NCI-H1436 (cell line): ENCODE measurements at regions not wholly inside any gene's neighbourhood (a gene's known extent, or its start where the extent isn't known, plus 50 kb on each side); places are given as distances from the start of the nearest gene placed in this dataset.
A peak's percentile ranks its signal among the peaks of the same experiment; 100 is the strongest.

Experiments used
- DNase-seq: peaks from one replicate; lab custom pipeline; 2025; lab: John Stamatoyannopoulos, UW

GRCh38 chr5:71865665-71866320, 146.7 kb downstream of the CARTPT start:
- no peak for DNase-seq

- no peak for DNase-seq
These were observed 153.3 kb downstream of the CARTPT start for GRCh38 chr5:71872311-71872864.

GRCh38 chr5:71873191-71873591, 154.1 kb downstream of the CARTPT start:
- peak; percentile 37 for DNase-seq

- DNase-seq = no peak
These were observed 155.4 kb downstream of the CARTPT start for GRCh38 chr5:71874521-71874920.

- no peak for DNase-seq
These were observed 158.4 kb downstream of the CARTPT start for GRCh38 chr5:71877511-71877910.

GRCh38 chr5:71880536-71880935, 161.5 kb downstream of the CARTPT start:
- DNase-seq = no peak

GRCh38 chr5:71882826-71883741, 164.0 kb downstream of the CARTPT start:
- DNase-seq = no peak

- DNase-seq = no peak
These were observed 164.6 kb downstream of the CARTPT start for GRCh38 chr5:71883742-71884103.

GRCh38 chr5:71884926-71885325, 165.9 kb downstream of the CARTPT start:
- no peak for DNase-seq

GRCh38 chr5:71886406-71886805, 167.3 kb downstream of the CARTPT start:
- no peak for DNase-seq

- peak; percentile 39 for DNase-seq
These were observed 168.6 kb downstream of the CARTPT start for GRCh38 chr5:71887680-71888079.

GRCh38 chr5:71891406-71891805, 172.3 kb downstream of the CARTPT start:
- no peak for DNase-seq

GRCh38 chr5:71891856-71892255, 172.8 kb downstream of the CARTPT start:
- no peak for DNase-seq

- peak; percentile 60 for DNase-seq
These were observed 173.7 kb downstream of the CARTPT start for GRCh38 chr5:71892641-71893365.

- DNase-seq = no peak
These were observed 174.4 kb downstream of the CARTPT start for GRCh38 chr5:71893451-71893850.

GRCh38 chr5:71894091-71894490, 175.0 kb downstream of the CARTPT start:
- no peak for DNase-seq

- no peak for DNase-seq
These were observed 176.5 kb downstream of the CARTPT start for GRCh38 chr5:71895546-71895945.

- no peak for DNase-seq
These were observed 180.8 kb downstream of the CARTPT start for GRCh38 chr5:71899865-71900342.

- peak; percentile 69 for DNase-seq
These were observed 184.7 kb downstream of the CARTPT start for GRCh38 chr5:71903808-71904207.

- DNase-seq = no peak
These were observed 185.8 kb downstream of the CARTPT start for GRCh38 chr5:71904852-71905251.

- DNase-seq = peak; percentile 22
These were observed 187.0 kb downstream of the CARTPT start for GRCh38 chr5:71905834-71906711.
